ENCODE measurements at regions not wholly inside any gene's neighbourhood (a gene's known extent, or its start where the extent isn't known, plus 50 kb on each side); places are given as distances from the start of the nearest gene placed in this dataset.
"Not testable (repeated sequence)": the region's sequence is repeated elsewhere in the genome, so short reads cannot be mapped to it uniquely, and the experiment has no call there.

GRCh38 chrX:140343226-140343868 lies 161.5 kb downstream of the SOX3 start:
- intact Hi-C loops (cut with DNase I), result no loop called here
- no peak for DNase-seq

- DNase-seq, result no peak
- intact Hi-C loops (cut with DNase I), result no loop called here
Measured at GRCh38 chrX:140342410-140342809, 162.5 kb downstream of the SOX3 start.

- intact Hi-C loops (cut with DNase I), result no loop called here
- no peak for DNase-seq
Measured at GRCh38 chrX:140337263-140337662, 167.6 kb downstream of the SOX3 start.

DNA sequence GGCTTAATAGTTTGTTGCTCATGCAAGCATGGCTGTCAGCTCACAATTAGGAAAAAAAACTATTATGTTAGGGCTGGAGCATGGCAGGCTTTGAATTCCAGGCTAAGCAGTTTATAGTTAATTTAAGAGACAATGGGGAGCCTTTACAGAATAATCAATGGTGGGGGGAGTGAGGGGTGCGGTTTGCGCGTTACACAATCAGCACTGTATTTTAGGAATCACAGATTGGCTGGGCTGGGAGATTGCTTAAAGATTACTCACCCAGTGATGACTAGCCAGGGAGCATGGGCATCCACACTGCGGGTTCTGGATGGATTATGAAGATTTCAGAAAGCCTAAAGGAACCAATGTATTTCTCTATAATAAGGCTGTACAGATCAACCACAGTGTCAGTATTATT lies 186.6 kb downstream of the SOX3 start:
- DNase-seq, result no peak
- intact Hi-C loops (cut with DNase I), result no loop called here

GRCh38 chrX:140317462-140317861 lies 187.4 kb downstream of the SOX3 start:
- intact Hi-C loops (cut with DNase I), result no loop called here
- DNase-seq, result no peak

- DNase-seq, result no peak
- intact Hi-C loops (cut with DNase I), result no loop called here
Measured at GRCh38 chrX:140298960-140299825, 205.7 kb downstream of the SOX3 start.

DNA sequence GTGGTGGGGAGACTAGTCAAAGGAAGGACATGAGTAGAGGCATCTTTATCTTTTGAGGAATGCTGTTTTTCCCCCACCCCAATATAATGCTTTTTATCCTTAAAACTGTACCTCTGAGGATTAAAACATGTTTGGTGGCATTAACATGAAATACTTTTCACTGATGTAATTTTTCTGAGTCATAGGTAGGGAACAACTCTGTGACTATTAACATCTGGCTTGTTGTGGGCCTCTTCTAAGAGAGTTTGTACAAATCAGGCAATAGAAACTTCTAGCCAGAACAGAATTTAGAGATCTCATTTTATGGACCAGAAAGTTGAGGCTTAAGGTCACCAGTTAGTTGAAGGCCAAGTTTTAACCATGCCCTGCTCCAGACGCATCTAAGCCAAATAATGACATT lies 207.6 kb downstream of the SOX3 start:
- intact Hi-C loops (cut with DNase I), result no loop called here
- no peak for DNase-seq

GRCh38 chrX:140292961-140293360 lies 211.9 kb downstream of the SOX3 start:
- no peak for DNase-seq
- intact Hi-C loops (cut with DNase I), result no loop called here

DNA sequence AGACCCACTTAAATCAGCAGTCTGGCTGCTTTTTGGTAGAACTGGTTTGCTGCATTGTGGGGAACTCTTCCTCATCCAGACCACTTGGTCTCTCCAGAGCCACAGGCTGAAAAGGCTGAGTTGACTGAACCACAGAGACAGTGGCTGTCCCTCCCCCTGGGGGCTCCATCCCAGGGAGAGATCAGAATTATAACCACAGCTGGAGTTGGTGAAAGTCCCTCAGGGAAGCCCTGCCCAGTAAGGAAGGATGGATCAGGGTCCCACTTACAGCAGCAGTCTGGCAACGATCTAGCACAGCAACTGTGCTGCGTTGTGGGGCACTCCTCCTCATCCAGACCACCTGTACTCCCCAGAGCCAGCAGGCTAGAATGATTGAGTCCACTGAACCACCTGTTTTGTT lies 212.7 kb downstream of the SOX3 start:
- intact Hi-C loops (cut with DNase I), result no loop called here
- DNase-seq, result no peak

DNA sequence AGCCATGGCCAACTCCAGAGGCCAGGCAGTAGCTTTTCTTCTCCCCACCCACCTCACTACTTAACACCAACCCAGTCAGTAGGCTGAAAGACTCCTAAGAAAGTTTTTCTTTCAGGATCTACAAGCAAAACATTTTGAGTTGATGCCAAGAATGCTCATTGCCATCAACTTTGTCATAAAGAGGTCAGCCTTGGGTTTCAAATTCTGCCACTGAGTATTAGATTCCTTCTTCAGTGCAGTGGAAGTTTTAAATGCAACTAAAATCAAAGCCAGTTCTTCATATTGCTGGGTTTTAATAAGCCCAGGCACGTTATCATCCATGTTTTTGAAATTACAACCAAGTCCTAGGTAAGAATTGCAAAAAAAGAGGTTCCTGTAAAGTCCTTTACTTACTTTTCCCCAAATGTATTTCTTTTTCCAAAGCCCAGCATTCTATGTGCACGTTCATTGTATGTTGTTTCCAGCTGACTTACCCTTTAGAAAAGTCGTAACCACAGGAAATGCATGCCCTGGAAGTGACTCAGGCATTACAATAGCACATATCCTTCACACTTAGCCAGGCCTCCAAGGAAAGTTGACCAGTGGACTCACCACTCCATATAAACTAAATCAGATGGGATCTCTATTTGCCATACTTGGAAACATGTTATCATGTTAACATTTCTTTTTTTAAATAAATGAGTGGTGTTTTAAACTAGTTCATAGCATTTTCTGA lies 229.9 kb downstream of the SOX3 start:
- no peak for DNase-seq
- intact Hi-C loops (cut with DNase I), result no loop called here

GRCh38 chrX:140273921-140274320 lies 230.9 kb downstream of the SOX3 start:
- intact Hi-C loops (cut with DNase I), result no loop called here
- peak in 2 of 10 donors; percentile 57 to 72 for DNase-seq

DNA sequence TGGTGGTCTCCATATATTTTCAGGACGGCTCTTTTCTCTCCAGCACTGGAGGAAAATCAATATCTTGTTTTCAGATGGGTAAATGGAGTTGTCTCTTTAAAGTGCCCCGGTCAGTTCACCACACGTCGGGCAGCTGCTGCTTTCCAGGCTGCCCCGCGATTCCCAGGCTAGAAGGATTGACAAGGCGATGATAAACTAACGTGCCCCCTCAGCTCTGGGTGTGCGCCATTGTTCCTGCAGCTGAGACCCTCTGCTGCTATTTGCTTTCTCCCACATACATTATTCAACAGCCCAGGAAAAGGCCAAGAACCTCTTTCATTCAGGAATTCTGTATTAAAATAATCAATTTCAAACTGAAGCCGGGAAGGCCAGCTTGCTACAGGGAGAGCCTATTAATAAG lies 254.5 kb downstream of the SOX3 start:
- peak in 1 of 10 donors; percentile 59 for DNase-seq
- intact Hi-C loops (cut with DNase I), result no loop called here

- intact Hi-C loops (cut with DNase I), result no loop called here
- DNase-seq, result no peak
Measured at GRCh38 chrX:140249088-140249487, 255.8 kb downstream of the SOX3 start.

GRCh38 chrX:140229191-140229590 lies 263.9 kb upstream of the CXorf66 start:
- intact Hi-C loops (cut with DNase I), result no loop called here
- DNase-seq, result no peak

- DNase-seq; intact Hi-C loops (cut with DNase I): not testable (repeated sequence)
Measured at GRCh38 chrX:140226037-140226436, 260.7 kb upstream of the CXorf66 start.

- intact Hi-C loops (cut with DNase I); DNase-seq: not testable (repeated sequence)
Measured at GRCh38 chrX:140215894-140216293, 250.6 kb upstream of the CXorf66 start.

DNA sequence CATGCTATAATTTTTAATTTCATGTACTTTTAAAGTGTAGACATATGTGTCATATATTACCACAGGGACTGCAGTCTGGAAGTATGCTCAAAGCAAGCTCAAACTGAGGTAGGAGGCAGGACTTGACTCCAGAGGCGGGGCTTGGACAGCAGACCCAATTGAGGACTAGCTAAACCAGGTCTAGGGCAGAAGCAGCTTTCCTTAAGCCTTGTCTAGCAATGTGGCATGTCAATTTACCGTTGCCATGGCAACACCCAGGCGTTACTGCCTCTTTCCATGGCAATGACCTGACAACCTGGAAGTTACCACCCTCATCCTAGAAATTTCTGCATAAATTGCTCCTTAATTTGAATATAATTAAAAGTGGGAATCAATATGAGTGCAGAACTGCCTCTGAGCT lies 249.2 kb upstream of the CXorf66 start:
- DNase-seq; intact Hi-C loops (cut with DNase I): not testable (repeated sequence)

- intact Hi-C loops (cut with DNase I), result no loop called here
- DNase-seq, result no peak
Measured at GRCh38 chrX:140206657-140207056, 241.3 kb upstream of the CXorf66 start.

DNA sequence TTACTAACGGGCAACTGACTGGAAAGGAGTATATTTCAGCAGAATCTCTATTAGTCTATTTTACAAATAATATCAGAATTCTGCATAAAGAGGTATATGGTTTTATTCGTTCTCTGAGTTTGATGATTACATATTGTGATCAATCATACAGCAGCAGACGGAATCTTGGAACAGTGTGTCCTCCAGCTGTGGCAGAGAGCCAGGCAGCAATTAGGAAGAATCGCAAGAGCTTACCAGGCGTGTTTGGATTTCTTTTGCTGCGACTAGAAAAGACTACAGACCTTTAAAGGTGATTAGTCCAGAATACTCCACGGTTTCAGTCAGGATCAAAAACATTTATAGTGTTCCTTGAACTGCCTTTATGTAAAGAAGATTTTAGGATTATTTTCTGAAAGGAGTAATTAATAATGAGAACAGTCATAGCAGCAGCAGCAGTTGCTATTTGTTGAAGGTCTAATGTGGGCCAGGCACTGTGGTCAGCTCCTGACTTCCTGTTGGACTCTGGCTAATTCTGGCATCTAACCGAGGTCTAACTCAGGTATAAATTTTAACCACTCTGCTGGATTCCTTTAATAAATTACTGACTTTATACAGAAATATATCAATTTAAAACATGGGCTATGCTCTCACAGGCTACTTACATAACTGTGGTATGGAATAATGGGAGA lies 225.3 kb upstream of the CXorf66 start:
- DNase-seq, result no peak
- intact Hi-C loops (cut with DNase I), result no loop called here

DNA sequence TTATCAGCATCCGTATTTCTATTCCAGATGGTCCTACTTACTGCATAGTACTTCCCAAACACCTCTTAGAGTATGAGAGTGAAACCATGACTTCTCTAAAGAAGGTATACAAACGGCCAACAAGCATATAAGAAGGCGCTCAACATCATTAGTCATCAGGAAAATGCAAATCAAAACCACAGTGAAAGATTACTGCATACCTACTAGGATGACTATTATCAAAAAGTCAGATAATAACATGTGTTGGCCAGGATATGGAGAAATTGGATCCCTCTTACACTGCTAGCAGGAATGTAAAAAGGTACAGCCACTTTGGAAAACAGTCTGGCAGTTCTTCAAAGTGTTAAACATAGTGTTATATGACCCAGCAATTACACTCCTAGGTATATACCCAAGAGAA lies 215.3 kb upstream of the CXorf66 start:
- DNase-seq, result no peak
- intact Hi-C loops (cut with DNase I), result no loop called here

GRCh38 chrX:140177821-140178220 lies 212.5 kb upstream of the CXorf66 start:
- intact Hi-C loops (cut with DNase I), result no loop called here
- no peak for DNase-seq
